GM20000 (cell line): ENCODE measurements at regions not wholly inside any gene's neighbourhood (a gene's known extent, or its start where the extent isn't known, plus 50 kb on each side); places are given as distances from the start of the nearest gene placed in this dataset.
"Not testable (repeated sequence)": the region's sequence is repeated elsewhere in the genome, so short reads cannot be mapped to it uniquely, and the experiment has no call there.

Experiments
- DNase-seq: peaks from one replicate; pipeline ENCODE4 v3.0.0; 2012; ENCODE audit warnings: low spot score
- TF ChIP-seq, protein P1 (sequence below): IDR thresholded peaks from 2 replicates; pipeline ENCODE4 v1.5.1; 2012; ENCODE audit warnings: mild to moderate bottlenecking, control low read depth; ENCODE audit errors: extremely low read depth, missing control alignments

DNA sequence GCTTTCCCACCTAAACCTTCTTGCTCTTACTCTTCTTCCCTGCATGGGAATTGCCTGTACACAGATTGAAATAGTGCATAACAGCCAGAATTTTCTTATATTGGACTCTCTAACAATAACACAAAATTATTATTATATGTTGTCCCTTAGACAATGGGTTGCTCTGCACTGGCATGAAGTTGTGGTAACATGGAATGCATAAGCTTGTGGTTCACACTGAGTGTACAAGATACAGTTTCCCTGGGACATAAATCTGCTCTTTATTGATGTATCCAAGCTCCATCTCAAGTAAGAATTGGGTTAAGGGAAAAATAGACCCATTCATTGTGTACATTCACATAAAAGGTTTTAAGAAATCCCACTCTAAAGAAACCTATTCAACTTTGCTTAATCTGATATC lies 114.4 kb upstream of the NTF3 start:
- DNase-seq, result no peak
- TF ChIP-seq, protein P1, sequence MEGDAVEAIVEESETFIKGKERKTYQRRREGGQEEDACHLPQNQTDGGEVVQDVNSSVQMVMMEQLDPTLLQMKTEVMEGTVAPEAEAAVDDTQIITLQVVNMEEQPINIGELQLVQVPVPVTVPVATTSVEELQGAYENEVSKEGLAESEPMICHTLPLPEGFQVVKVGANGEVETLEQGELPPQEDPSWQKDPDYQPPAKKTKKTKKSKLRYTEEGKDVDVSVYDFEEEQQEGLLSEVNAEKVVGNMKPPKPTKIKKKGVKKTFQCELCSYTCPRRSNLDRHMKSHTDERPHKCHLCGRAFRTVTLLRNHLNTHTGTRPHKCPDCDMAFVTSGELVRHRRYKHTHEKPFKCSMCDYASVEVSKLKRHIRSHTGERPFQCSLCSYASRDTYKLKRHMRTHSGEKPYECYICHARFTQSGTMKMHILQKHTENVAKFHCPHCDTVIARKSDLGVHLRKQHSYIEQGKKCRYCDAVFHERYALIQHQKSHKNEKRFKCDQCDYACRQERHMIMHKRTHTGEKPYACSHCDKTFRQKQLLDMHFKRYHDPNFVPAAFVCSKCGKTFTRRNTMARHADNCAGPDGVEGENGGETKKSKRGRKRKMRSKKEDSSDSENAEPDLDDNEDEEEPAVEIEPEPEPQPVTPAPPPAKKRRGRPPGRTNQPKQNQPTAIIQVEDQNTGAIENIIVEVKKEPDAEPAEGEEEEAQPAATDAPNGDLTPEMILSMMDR, result no peak

DNA sequence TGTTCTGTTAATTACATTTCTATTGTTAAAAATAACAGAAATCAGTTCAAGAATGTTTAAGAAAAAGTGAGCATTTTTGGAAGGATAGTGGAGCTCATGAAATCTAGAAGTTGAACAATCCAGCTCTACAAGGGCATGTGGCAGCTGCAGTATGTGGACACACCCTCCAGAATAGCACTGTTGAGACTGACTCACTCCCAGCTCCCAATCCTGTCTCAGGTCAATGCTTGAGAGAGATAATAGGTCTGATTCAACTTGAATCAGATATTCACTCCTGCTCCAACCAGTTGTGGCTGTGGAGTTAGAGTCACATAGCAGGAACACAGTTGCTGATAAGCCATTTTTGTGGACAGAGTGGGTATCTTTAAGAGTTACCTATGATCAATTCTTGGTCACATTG lies 113.0 kb upstream of the NTF3 start:
- DNase-seq, result no peak
- TF ChIP-seq, protein P1, result no peak

DNA sequence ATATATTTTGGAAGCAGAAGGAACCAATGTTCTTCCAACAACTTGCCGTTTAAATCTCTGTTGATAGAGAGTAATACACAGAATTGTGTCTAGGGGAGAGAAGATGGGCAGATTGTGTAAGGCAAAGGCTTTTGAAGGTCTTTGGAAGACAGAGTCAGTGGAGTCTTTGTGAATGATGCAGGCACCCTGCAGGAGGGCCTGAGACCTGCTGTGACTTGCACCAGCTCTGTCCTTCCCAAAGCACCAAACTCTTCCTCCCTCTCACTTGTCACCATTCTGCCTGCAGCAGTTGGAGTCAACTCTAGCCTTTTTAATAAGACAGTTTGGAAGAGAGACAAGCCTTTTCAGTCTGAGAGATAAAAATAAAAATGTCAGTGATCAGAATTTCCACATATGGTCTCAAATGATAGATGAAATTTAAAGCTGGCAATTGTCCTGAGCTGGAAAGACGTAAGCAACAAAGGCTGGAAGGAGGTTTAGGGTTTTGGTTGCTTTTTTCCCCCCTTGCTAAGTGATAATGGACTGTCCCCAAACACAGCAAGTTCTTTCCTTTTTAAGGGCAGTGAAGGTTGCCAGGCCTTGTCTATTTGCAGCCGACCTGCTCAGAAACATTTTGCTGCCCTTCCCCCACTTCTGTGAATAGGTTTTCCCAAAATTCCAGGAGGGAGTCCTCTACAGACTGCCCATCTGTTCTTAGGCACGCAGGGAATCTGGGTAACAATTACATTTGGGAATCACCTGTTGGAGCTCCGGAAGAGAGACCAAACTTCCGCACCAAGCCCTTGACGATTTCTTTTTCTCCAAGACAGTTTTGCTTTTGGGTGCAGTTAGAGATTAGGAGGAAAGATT lies 103.0 kb upstream of the NTF3 start:
- no peak for DNase-seq
- TF ChIP-seq, protein P1, result no peak

DNA sequence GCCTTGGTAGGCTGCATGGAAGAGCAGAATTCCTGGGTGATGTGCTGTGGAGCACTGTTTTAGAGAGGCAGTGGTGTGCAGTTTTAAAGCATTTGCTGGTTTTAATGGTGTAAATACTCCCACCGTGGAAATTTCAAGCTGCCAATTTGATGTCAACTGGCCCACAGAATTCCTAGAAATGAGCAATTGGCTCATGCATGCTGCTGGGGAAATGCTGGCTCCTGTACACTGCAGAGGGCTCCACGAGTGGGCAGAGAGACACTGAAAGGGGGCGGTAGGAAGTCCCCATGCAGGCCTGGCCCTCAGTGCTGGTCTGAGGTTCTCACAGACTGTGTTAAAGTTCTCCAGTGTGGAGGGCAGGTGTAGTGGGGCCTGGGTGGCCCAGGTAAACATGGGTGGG lies 99.4 kb upstream of the NTF3 start:
- TF ChIP-seq, protein P1, result no peak
- DNase-seq, result no peak

DNA sequence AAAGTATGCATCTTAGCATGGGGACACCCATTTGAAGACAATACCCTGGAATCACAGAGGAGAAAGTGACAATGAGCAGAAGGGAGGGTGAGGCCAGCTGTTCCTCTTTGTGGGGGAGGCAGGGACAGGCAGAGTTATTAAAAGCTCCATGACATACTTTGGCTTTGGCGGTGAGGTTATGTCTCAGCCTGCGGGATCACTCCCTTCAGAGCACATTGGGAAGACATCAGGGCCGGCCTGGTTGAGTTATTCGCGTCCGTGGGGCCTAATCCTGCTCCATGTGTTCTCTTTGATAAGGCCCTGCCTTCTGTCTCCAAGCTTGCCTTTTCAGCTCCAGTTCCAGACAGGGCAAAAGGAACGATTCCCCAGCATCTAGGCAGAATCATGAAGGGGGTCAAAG lies 98.8 kb upstream of the NTF3 start:
- no peak for DNase-seq
- TF ChIP-seq, protein P1, result no peak

DNA sequence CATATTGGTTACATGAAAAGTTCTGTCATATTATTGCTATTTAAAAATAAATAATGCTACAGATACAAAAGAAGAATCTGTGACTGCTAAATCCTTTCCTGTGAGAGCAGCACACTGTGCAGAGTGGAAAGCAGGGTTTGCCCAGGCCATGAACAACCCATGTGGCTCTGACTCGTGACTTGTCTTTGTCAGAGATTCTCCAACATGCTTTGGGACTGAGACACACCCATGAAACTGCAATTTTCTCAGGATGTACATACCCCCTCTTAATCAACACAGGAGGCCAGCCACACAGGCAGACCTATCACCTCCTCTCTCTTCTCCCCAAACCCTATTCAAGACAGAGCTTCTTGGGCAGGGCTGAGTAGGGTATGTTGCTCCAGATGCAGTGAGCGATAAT lies 96.8 kb upstream of the NTF3 start:
- TF ChIP-seq, protein P1, result no peak
- DNase-seq, result no peak

DNA sequence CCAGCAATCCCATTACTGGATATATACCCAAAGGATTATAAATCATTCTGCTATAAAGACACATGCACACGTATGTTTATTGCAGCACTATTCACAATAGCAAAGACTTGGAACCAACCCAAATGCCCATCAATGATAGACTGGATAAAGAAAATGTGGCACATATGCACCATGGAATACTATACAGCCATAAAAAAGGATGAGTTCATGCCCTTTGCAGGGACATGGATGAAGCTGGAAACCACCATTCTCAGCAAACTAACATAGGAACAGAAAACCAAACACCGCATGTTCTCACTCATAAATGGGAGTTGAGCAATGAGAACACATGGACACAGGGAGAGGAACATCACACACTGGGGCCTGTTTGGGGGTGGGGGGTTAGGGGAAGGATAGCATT lies 90.8 kb upstream of the NTF3 start:
- DNase-seq, result not testable (repeated sequence)

DNA sequence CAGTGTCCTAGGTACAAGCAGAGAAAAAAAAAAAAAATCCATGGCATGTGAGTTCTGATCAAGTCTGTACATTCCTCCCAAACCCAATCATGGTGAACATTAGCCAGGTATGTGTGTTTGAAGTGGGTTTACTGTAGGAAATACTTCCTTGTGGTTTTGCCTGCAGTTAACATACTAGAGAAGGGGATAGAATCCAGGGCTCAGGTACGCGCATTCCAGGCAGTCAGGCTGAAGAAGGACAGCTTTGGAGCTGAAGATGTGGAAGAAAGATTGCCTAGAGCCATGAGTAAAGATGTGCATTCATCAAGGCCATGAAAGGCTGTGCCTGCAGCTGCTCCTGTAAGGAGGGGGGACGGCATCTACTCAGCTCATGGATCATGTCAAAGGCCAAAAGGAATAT lies 88.2 kb upstream of the NTF3 start:
- DNase-seq, result no peak
- TF ChIP-seq, protein P1, result no peak
